Progenitor cell of endocrine pancreas (in vitro differentiated cells): ENCODE measurements at regions not wholly inside any gene's neighbourhood (a gene's known extent, or its start where the extent isn't known, plus 50 kb on each side); places are given as distances from the start of the nearest gene placed in this dataset.

Experiments
- DNase-seq: peaks from one replicate; pipeline ENCODE4 v3.0.0; 2021; ENCODE audit warnings: low spot score; ENCODE audit not compliant: unreplicated experiment
- H3K27ac Mint-ChIP-seq: 2 replicates; pipeline ENCODE4 v1.8.0; 2021; ENCODE audit warnings: mild to moderate bottlenecking, moderate library complexity, mixed read lengths
- H3K27me3 Mint-ChIP-seq: 2 replicates; pipeline ENCODE4 v1.8.0; 2021; ENCODE audit warnings: mixed read lengths
- H3K36me3 Mint-ChIP-seq: 2 replicates; pipeline ENCODE4 v1.8.0; 2022; ENCODE audit warnings: mixed read lengths; ENCODE audit not compliant: insufficient read depth
- H3K4me1 Mint-ChIP-seq: 2 replicates; pipeline ENCODE4 v1.8.0; 2021; ENCODE audit warnings: low read depth, mixed read lengths
- H3K4me3 Mint-ChIP-seq: 2 replicates; pipeline ENCODE4 v1.8.0; 2021; ENCODE audit warnings: low read depth, mild to moderate bottlenecking, moderate library complexity, mixed read lengths
- H3K9me3 Mint-ChIP-seq: 2 replicates; pipeline ENCODE4 v1.8.0; 2021; ENCODE audit warnings: low read depth, mixed read lengths
- CTCF ChIP-seq: fragments of 200-600 bp; sonication (generic); IDR thresholded peaks from one replicate; pipeline ENCODE4 v1.5.0; 2021; ENCODE audit warnings: antibody characterized with exemption, mild to moderate bottlenecking; ENCODE audit not compliant: unreplicated experiment

GRCh38 chr4:114527170-114527569 lies 71.4 kb upstream of the UGT8 start:
- H3K9me3 Mint-ChIP-seq, result peaks cover 16% of the 10 kb centered on the region
- H3K4me3 Mint-ChIP-seq, result no peak overlapping the region
- no peak overlapping the region for H3K27ac Mint-ChIP-seq
- no peak for TF ChIP-seq CTCF
- DNase-seq, result no peak
- peaks cover 2% of the 10 kb centered on the region for H3K36me3 Mint-ChIP-seq
- H3K4me1 Mint-ChIP-seq, result no peaks in the 10 kb centered on the region
- H3K27me3 Mint-ChIP-seq, result peaks cover 7% of the 10 kb centered on the region

- Mint-ChIP-seq H3K27me3 (peaks cover 7% of the 10 kb centered on the region), H3K4me1 (no peaks in the 10 kb centered on the region), H3K36me3 (peaks cover 2% of the 10 kb centered on the region), H3K9me3 (peaks cover 15% of the 10 kb centered on the region), H3K27ac (no peak overlapping the region), H3K4me3 (no peak overlapping the region)
- no peak for DNase-seq
- TF ChIP-seq CTCF, result no peak
Measured at GRCh38 chr4:114527637-114528036, 71.0 kb upstream of the UGT8 start.

GRCh38 chr4:114535725-114536124 lies 62.9 kb upstream of the UGT8 start:
- no peaks in the 10 kb centered on the region for H3K36me3 Mint-ChIP-seq
- DNase-seq, result no peak
- H3K27ac Mint-ChIP-seq, result no peak overlapping the region
- H3K4me3 Mint-ChIP-seq, result no peak overlapping the region
- peaks cover 5% of the 10 kb centered on the region for H3K4me1 Mint-ChIP-seq
- TF ChIP-seq CTCF, result no peak
- no peaks in the 10 kb centered on the region for H3K27me3 Mint-ChIP-seq
- H3K9me3 Mint-ChIP-seq, result peaks cover 6% of the 10 kb centered on the region

- H3K4me1 Mint-ChIP-seq, result peaks cover 7% of the 10 kb centered on the region
- no peak overlapping the region for H3K27ac Mint-ChIP-seq
- no peaks in the 10 kb centered on the region for H3K27me3 Mint-ChIP-seq
- H3K4me3 Mint-ChIP-seq, result no peak overlapping the region
- H3K9me3 Mint-ChIP-seq, result peaks cover 6% of the 10 kb centered on the region
- no peak for DNase-seq
- H3K36me3 Mint-ChIP-seq, result no peaks in the 10 kb centered on the region
- TF ChIP-seq CTCF, result no peak
Measured at GRCh38 chr4:114537352-114537751, 61.3 kb upstream of the UGT8 start.

- no peak overlapping the region for H3K4me3 Mint-ChIP-seq
- peaks cover 7% of the 10 kb centered on the region for H3K4me1 Mint-ChIP-seq
- H3K27me3 Mint-ChIP-seq, result peaks cover 4% of the 10 kb centered on the region
- no peak overlapping the region for H3K27ac Mint-ChIP-seq
- peaks cover 6% of the 10 kb centered on the region for H3K9me3 Mint-ChIP-seq
- no peak for TF ChIP-seq CTCF
- no peak for DNase-seq
- no peaks in the 10 kb centered on the region for H3K36me3 Mint-ChIP-seq
Measured at GRCh38 chr4:114538012-114538617, 60.5 kb upstream of the UGT8 start.
